Right atrium auricular region (tissue), 2 donors: ENCODE measurements at regions not wholly inside any gene's neighbourhood (a gene's known extent, or its start where the extent isn't known, plus 50 kb on each side); places are given as distances from the start of the nearest gene placed in this dataset.

Source experiments
- DNase-seq: peaks from one replicate; pipeline ENCODE4 v3.0.0-alpha.2; 2019; ENCODE audit warnings: low spot score
- H3K27ac ChIP-seq, 2 donors: fragments of 200-600 bp; sonication (generic); 1 replicate in 1 of 2; 2 replicates in 1 of 2; pipeline ENCODE4 v1.5.1; 2016 to 2019
- H3K27me3 ChIP-seq, 2 donors: fragments of 200-600 bp; sonication (generic); one replicate each; pipeline versions ENCODE4 v1.5.1 to v1.6.0; 2017 to 2019
- H3K36me3 ChIP-seq: fragments of 200-600 bp; sonication (generic); one replicate; pipeline ENCODE4 v1.5.1; 2016
- H3K4me1 ChIP-seq, 2 donors: fragments of 200-600 bp; sonication (generic); one replicate each; pipeline versions ENCODE4 v1.5.1 to v1.6.0; 2017 to 2019
- H3K4me3 ChIP-seq, 2 donors: fragments of 200-600 bp; sonication (generic); 1 replicate in 1 of 2; 2 replicates in 1 of 2; pipeline ENCODE4 v1.5.1; 2017 to 2019; ENCODE audit warnings: mild to moderate bottlenecking in 1 of 2, moderate library complexity in 1 of 2
- H3K9me3 ChIP-seq, 2 donors: fragments of 200-600 bp; sonication (generic); one replicate each; pipeline ENCODE4 v1.5.1; 2019
- TF ChIP-seq, protein P1 (sequence below), 2 donors: fragments of 200-600 bp; sonication (generic); IDR thresholded peaks; one replicate each; pipeline ENCODE4 v1.5.1; 2019; ENCODE audit warnings: antibody characterized with exemption in 2 of 2

DNA sequence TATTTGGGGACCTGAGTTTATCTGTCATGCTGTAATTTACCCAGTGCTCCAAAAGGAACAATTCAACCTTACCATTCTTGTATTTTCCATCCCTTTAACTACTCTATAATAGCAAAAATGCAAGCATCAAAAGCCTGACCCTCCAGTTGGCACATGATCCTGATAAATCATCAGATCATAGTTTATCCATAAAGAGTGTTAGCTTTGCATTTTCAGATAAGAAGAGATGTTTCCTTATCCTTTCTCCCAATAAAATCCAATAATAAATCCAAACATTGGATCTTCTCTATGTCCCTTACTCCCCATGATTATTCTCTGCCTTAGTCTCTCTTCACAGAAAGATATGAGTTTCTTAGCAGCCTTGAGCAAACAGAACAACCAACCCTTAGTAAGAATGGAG lies 134.9 kb downstream of the FSCB start:
- H3K27ac ChIP-seq = no peak overlapping the region
- peaks cover 0 to 6% of the 10 kb centered on the region in 2 donors for H3K9me3 ChIP-seq
- DNase-seq = no peak
- TF ChIP-seq, protein P1, sequence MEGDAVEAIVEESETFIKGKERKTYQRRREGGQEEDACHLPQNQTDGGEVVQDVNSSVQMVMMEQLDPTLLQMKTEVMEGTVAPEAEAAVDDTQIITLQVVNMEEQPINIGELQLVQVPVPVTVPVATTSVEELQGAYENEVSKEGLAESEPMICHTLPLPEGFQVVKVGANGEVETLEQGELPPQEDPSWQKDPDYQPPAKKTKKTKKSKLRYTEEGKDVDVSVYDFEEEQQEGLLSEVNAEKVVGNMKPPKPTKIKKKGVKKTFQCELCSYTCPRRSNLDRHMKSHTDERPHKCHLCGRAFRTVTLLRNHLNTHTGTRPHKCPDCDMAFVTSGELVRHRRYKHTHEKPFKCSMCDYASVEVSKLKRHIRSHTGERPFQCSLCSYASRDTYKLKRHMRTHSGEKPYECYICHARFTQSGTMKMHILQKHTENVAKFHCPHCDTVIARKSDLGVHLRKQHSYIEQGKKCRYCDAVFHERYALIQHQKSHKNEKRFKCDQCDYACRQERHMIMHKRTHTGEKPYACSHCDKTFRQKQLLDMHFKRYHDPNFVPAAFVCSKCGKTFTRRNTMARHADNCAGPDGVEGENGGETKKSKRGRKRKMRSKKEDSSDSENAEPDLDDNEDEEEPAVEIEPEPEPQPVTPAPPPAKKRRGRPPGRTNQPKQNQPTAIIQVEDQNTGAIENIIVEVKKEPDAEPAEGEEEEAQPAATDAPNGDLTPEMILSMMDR (IDR thresholded peaks at IDR 0.05) = no peak
- H3K4me1 ChIP-seq = no peaks in the 10 kb centered on the region
- no peaks in the 10 kb centered on the region for H3K27me3 ChIP-seq
- no peaks in the 10 kb centered on the region for H3K36me3 ChIP-seq
- no peak overlapping the region for H3K4me3 ChIP-seq

DNA sequence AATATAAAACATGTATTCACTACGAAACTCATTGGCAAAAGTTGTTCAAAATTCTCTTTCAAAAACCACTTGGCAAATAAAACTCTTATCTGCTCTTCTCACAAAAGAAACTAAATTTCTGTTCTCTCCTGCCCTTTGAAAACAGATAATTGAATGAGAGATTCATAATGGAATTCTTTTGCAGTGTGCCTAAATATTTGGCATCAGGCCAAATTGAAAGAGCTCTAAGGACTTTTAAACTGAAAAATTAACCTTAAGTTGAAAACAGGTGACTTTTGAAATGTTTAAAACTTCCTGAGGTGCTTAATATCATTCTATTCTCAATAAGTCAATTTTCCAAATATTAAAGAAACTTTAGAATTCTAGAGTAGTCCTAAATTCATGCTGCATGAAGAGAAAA lies 136.4 kb downstream of the FSCB start:
- H3K4me3 ChIP-seq = no peak overlapping the region
- H3K36me3 ChIP-seq = no peaks in the 10 kb centered on the region
- DNase-seq = no peak
- TF ChIP-seq, protein P1 (IDR thresholded peaks at IDR 0.05) = no peak
- no peaks in the 10 kb centered on the region for H3K4me1 ChIP-seq
- no peak overlapping the region for H3K27ac ChIP-seq
- no peaks in the 10 kb centered on the region for H3K9me3 ChIP-seq
- H3K27me3 ChIP-seq = no peaks in the 10 kb centered on the region

DNA sequence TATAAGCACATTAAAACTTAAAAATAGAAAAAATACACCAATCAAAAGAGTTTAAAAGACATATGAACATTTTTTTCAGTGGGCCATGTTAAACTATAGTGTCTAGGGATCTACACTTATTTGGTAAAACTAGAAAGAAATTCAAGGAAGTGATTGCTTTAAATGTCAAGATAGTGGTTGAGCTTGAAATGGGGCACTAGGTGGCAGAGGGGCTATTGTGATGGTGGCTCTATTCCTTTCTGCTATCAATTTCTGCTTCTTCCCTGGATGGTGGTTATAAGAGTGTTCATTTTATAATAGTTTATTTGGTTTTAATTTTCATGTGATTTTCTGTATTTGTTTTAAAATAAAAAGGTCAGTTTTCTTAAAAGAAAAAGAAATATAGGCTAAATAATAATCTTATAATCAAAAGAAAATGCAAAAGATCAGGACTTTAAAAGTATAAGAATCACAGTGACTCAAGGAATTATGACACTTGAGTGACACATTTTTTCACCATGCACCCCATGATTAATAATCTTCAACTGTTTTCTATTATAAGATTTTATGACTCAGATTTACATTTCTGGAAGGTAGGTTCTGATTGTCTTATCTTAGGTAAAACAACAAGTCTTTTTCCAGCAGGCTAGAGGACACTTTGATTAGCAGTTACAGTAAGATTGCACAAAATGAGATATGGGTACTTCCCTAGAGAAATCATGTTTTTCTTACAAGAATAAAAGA lies 137.5 kb downstream of the FSCB start:
- Histone ChIP-seq H3K27ac (no peak overlapping the region), H3K4me3 (no peak overlapping the region), H3K27me3 (no peaks in the 10 kb centered on the region), H3K4me1 (no peaks in the 10 kb centered on the region), H3K9me3 (no peaks in the 10 kb centered on the region), H3K36me3 (no peaks in the 10 kb centered on the region)
- TF ChIP-seq, protein P1 (IDR thresholded peaks at IDR 0.05) = no peak
- DNase-seq = no peak

DNA sequence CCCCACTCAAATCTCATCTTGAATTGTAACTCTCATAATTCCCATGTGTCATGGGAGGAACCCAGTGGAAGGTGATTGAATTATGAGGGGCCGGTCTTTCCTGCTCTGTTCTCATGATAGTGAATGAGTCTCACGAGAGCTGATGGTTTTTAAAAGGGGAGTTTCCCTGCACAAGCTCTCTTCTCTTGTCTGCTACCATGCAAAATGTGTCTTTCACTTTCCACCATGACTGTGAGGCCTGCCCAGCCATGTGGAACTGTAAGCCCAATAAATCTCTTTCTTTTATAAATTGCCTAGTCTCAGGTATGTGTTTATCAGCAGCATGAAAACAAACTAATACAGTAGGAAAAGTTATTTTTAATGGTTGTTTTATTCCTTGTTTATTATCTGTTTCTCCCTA lies 146.0 kb downstream of the FSCB start:
- no peak for DNase-seq
- no peak overlapping the region for H3K27ac ChIP-seq
- H3K9me3 ChIP-seq = no peaks in the 10 kb centered on the region
- H3K4me3 ChIP-seq = no peak overlapping the region
- TF ChIP-seq, protein P1 (IDR thresholded peaks at IDR 0.05) = no peak
- H3K36me3 ChIP-seq = no peaks in the 10 kb centered on the region
- H3K4me1 ChIP-seq = no peaks in the 10 kb centered on the region
- H3K27me3 ChIP-seq = no peaks in the 10 kb centered on the region

DNA sequence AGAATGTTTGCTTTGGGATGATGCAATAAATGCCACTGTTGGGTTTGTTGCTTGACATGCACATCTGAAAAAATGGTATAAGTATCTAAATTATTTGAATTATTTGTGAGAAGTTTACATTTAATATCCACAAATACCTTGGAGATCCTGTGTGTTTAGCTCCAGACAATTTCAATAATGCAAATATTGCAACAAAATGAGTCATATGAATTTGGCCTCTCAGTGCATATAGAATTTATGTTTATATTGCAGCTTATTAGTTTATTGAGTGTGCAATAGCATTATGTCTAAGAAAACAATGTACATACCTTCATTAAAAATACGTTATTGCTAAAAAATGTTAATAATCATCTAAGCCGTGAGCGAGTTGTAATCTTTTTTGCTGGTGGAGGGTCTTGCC lies 153.3 kb downstream of the FSCB start:
- no peaks in the 10 kb centered on the region for H3K27me3 ChIP-seq
- TF ChIP-seq, protein P1 (IDR thresholded peaks at IDR 0.05) = no peak
- H3K27ac ChIP-seq = no peak overlapping the region
- no peak for DNase-seq
- no peaks in the 10 kb centered on the region for H3K36me3 ChIP-seq
- no peaks in the 10 kb centered on the region for H3K9me3 ChIP-seq
- no peaks in the 10 kb centered on the region for H3K4me1 ChIP-seq
- H3K4me3 ChIP-seq = no peak overlapping the region

DNA sequence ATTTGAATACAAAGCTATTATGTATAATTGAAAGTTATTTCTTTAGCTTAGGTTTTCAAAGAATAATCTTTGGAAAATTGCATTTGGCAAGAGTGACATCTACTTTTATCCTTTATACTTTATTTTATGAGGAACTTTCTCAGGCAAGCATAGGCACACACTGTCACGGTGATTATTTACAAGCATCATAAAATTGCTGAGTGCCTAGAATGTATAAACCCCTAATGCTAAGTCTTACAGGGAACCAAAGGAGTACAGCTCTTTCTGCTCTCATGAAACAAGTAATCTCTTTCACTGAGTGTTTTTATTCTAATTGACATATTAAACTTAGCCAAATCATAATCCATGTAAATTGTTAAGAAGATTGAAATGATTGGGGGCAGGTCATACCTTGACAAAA lies 154.9 kb downstream of the FSCB start:
- no peak overlapping the region for H3K4me3 ChIP-seq
- peaks cover 0 to 11% of the 10 kb centered on the region in 2 donors for H3K9me3 ChIP-seq
- TF ChIP-seq, protein P1 (IDR thresholded peaks at IDR 0.05) = no peak
- no peaks in the 10 kb centered on the region for H3K27me3 ChIP-seq
- no peaks in the 10 kb centered on the region for H3K36me3 ChIP-seq
- no peak overlapping the region for H3K27ac ChIP-seq
- DNase-seq = no peak
- H3K4me1 ChIP-seq = no peaks in the 10 kb centered on the region
